ENCODE measurements at regions not wholly inside any gene's neighbourhood (a gene's known extent, or its start where the extent isn't known, plus 50 kb on each side); places are given as distances from the start of the nearest gene placed in this dataset.

- TF ChIP-seq CTCF (IDR thresholded peaks at IDR 0.05): no peak
- no peak for TF ChIP-seq POLR2A (IDR thresholded peaks at IDR 0.05)
Measured at GRCh38 chr2:146503366-146503765, 1341.5 kb upstream of the ACVR2A start.

All from Peyer's patch (tissue), 4 donors.